K562 (cell line): ENCODE measurements at regions not wholly inside any gene's neighbourhood (a gene's known extent, or its start where the extent isn't known, plus 50 kb on each side); places are given as distances from the start of the nearest gene placed in this dataset.

Experiments
- ATAC-seq: fragments of 200-7000 bp; cut with Tn5 transposase; 3 replicates; pipeline ENCODE4 v1.9.1; 2020; ENCODE audit warnings: moderate library complexity
- BruUV-seq: library from RNA; stranded (reverse); fragments of 400-500 nt; replicated peaks from 2 replicates; lab custom pipeline; 2021; lab: Mats Ljungman, UMichigan
- CTCF ChIA-PET: fragments of 300-600 bp; formaldehyde crosslinking; extraction: SDS; loops from one replicate; lab custom pipeline; 2021; ENCODE audit warnings: low intra/inter-chr PET ratio; lab: Yijun Ruan, JAX
- POLR2A ChIA-PET: fragments of 300-600, 350-650 bp; sonication (Branson Sonifier 250); formaldehyde crosslinking; extraction: SDS; loops from one replicate; lab custom pipeline; 2021; ENCODE audit warnings: antibody characterized with exemption, inconsistent platforms; lab: Yijun Ruan, JAX
- DNase-seq, 4 experiments: peaks; one replicate each; pipeline versions ENCODE4 v3.0.0 to v3.0.0-alpha.2; 2011 to 2018; ENCODE audit warnings: low spot score in 3 of 4, mixed read lengths in 3 of 4; ENCODE audit errors: extremely low read depth in 1 of 4
- FAIRE-seq: peaks from 2 replicates; lab custom pipeline; 2011; peaks lifted over from hg19 to GRCh38; lab: Jason Lieb, UNC
- H2AFZ ChIP-seq: 2 replicates; pipeline ENCODE4 v1.6.0; 2011; ENCODE audit warnings: low read depth, low read length, control low read depth, inconsistent platforms
- H3K27ac ChIP-seq: fragments of 200-600 bp; 3 replicates; pipeline ENCODE4 v1.8.0; 2011; ENCODE audit warnings: low read depth, mild to moderate bottlenecking, control low read depth, inconsistent platforms, low read length, moderate library complexity, mixed read lengths; ENCODE audit errors: extremely low read depth
- H3K27me3 ChIP-seq, 2 experiments: fragments of 300-600 bp in 1 of 2; 2 replicates in 1 of 2; 3 replicates in 1 of 2; pipeline versions ENCODE4 v1.6.0 to v1.8.0; 2011; ENCODE audit warnings: inconsistent platforms in 2 of 2, low read length in 2 of 2, mild to moderate bottlenecking in 1 of 2, mixed read lengths in 1 of 2, moderate library complexity in 1 of 2; ENCODE audit not compliant: control insufficient read depth in 2 of 2, insufficient read depth in 2 of 2
- H3K36me3 ChIP-seq: fragments of 300-600 bp; 3 replicates; pipeline ENCODE4 v1.8.0; 2011; ENCODE audit warnings: mild to moderate bottlenecking, low read length, inconsistent platforms; ENCODE audit not compliant: control insufficient read depth, insufficient read depth
- H3K4me1 ChIP-seq, 2 experiments: fragments of 200-600 bp in 1 of 2; replicated peaks in 1 of 2; 2 replicates in 1 of 2; 3 replicates in 1 of 2; pipeline versions ENCODE4 v1.5.1 to v1.8.0; 2011; ENCODE audit warnings: inconsistent platforms in 2 of 2, low read length in 2 of 2, mild to moderate bottlenecking in 1 of 2, mixed read lengths in 1 of 2, moderate library complexity in 1 of 2; ENCODE audit not compliant: control insufficient read depth in 2 of 2, insufficient read depth in 2 of 2
- H3K4me2 ChIP-seq: 2 replicates; pipeline ENCODE4 v1.6.1; 2011; ENCODE audit warnings: low read length, control low read depth, inconsistent platforms, mixed read lengths; ENCODE audit not compliant: insufficient read depth
- H3K4me3 ChIP-seq: fragments of 200-600 bp; sonication (generic), shearing (Covaris generic); 2 replicates; pipeline ENCODE4 v1.5.1; 2016; ENCODE audit warnings: control low read depth, inconsistent platforms
- H3K79me2 ChIP-seq: fragments of 200-600 bp; 3 replicates; pipeline ENCODE4 v1.8.0; 2011; ENCODE audit warnings: low read length, inconsistent platforms; ENCODE audit not compliant: control insufficient read depth, insufficient read depth
- H3K9ac ChIP-seq, 2 experiments: 2 replicates each; pipeline versions ENCODE4 v1.6.0 to v1.6.1; 2011; ENCODE audit warnings: low read depth in 2 of 2, low read length in 2 of 2, control low read depth in 1 of 2, inconsistent platforms in 1 of 2, mild to moderate bottlenecking in 1 of 2, mixed read lengths in 1 of 2; ENCODE audit not compliant: insufficient read depth in 1 of 2
- H3K9me1 ChIP-seq: one replicate; pipeline ENCODE4 v1.6.0; 2011; ENCODE audit warnings: inconsistent platforms, mild to moderate bottlenecking, low read length, moderate library complexity; ENCODE audit not compliant: control insufficient read depth, insufficient read depth
- H3K9me3 ChIP-seq: replicated peaks from 2 replicates; pipeline ENCODE4 v1.5.1; 2011; ENCODE audit warnings: low read depth, low read length, inconsistent platforms; ENCODE audit not compliant: control insufficient read depth, insufficient read depth
- H4K20me1 ChIP-seq: replicated peaks from 2 replicates; pipeline ENCODE4 v1.6.1; 2011; ENCODE audit warnings: low read length, inconsistent platforms, mixed read lengths; ENCODE audit not compliant: control insufficient read depth, insufficient read depth
- CHD1 ChIP-seq: fragments of 200-600 bp; sonication (generic); IDR thresholded peaks from one replicate; pipeline ENCODE4 v1.6.1; 2012; ENCODE audit warnings: mild to moderate bottlenecking, moderate library complexity, low read length, inconsistent platforms
- ILK ChIP-seq: fragments of 450-650 bp; IDR thresholded peaks from 2 replicates; pipeline ENCODE4 v1.6.1; 2016; ENCODE audit warnings: missing genetic modification characterization, low read depth, mild to moderate bottlenecking, missing compliant biosample characterization, moderate library complexity, borderline replicate concordance
- LEF1 ChIP-seq: fragments of 450-650 bp; IDR thresholded peaks from 2 replicates; pipeline ENCODE4 v1.6.1; 2016; ENCODE audit warnings: mild to moderate bottlenecking
- MTA3 ChIP-seq: fragments of 450-650 bp; formaldehyde crosslinking; IDR thresholded peaks from 2 replicates; pipeline ENCODE4 v1.6.1; 2017; ENCODE audit warnings: mild to moderate bottlenecking, borderline replicate concordance
- PHB ChIP-seq: fragments of 250-450 bp; sonication (Bioruptor Pico); IDR thresholded peaks from 2 replicates; pipeline ENCODE4 v1.5.0; 2021
- POLR3G ChIP-seq: IDR thresholded peaks from 2 replicates; pipeline ENCODE4 v1.6.1; 2011; ENCODE audit not compliant: insufficient read length, insufficient replicate concordance; ENCODE audit errors: extremely low read depth
- RERE ChIP-seq: sonication (generic); formaldehyde crosslinking; IDR thresholded peaks from 2 replicates; pipeline ENCODE4 v1.8.0; 2023; ENCODE audit warnings: missing genetic modification reagents, mild to moderate bottlenecking, borderline replicate concordance
- SAP30 ChIP-seq: fragments of 200-600 bp; sonication (generic); IDR thresholded peaks from 2 replicates; pipeline ENCODE4 v1.6.1; 2012; ENCODE audit warnings: borderline replicate concordance, low read depth, mild to moderate bottlenecking, moderate library complexity, low read length, control low read depth, inconsistent platforms; ENCODE audit not compliant: insufficient read depth, poor library complexity, severe bottlenecking
- SIN3B ChIP-seq: fragments of 450-650 bp; IDR thresholded peaks from 2 replicates; pipeline ENCODE4 v1.6.1; 2017; ENCODE audit warnings: low read depth, mild to moderate bottlenecking, moderate library complexity
- SMAD3 ChIP-seq: fragments of 450-650 bp; formaldehyde crosslinking; conservative IDR thresholded peaks from 2 replicates; pipeline ENCODE4 v1.4.0; 2020; ENCODE audit warnings: mild to moderate bottlenecking
- SNAPC5 ChIP-seq: fragments of 250-450 bp; sonication (Bioruptor Pico); IDR thresholded peaks from 2 replicates; pipeline ENCODE4 v1.8.0; 2021; ENCODE audit warnings: moderate library complexity, mild to moderate bottlenecking, inconsistent platforms
- TARDBP ChIP-seq: fragments of 450-650 bp; IDR thresholded peaks from 2 replicates; pipeline ENCODE4 v1.6.1; 2016
- THRB ChIP-seq: fragments of 450-650 bp; formaldehyde crosslinking; conservative IDR thresholded peaks from 2 replicates; pipeline ENCODE4 v1.4.0; 2022; ENCODE audit warnings: mild to moderate bottlenecking, missing genetic modification characterization
- USF2 ChIP-seq: sonication (generic); formaldehyde crosslinking; IDR thresholded peaks from 2 replicates; pipeline ENCODE4 v1.5.0; 2020; ENCODE audit warnings: missing genetic modification reagents
- ZNF174 ChIP-seq: fragments of 250-450 bp; sonication (Bioruptor Pico); IDR thresholded peaks from 2 replicates; pipeline ENCODE4 v1.4.0; 2020; ENCODE audit warnings: mild to moderate bottlenecking
- ZNF263 ChIP-seq: sonication (generic); formaldehyde crosslinking; IDR thresholded peaks from 2 replicates; pipeline ENCODE4 v1.8.0; 2022; ENCODE audit warnings: mild to moderate bottlenecking, missing genetic modification reagents, borderline replicate concordance
- in situ Hi-C: fragments of 300-500 bp; cut with MboI; formaldehyde crosslinking; loops from 4 replicates; pipeline ENCODE4 v1.15.0; 2018; ENCODE audit warnings: inconsistent platforms, mixed read lengths
- intact Hi-C: fragments of 100-400 bp; cut with micrococcal nuclease; formaldehyde crosslinking; loops from 2 replicates; pipeline ENCODE4 v1.14.2; 2022

- no peak for TF ChIP-seq SIN3B
- TF ChIP-seq PHB (CRISPR knock-in tag): no peak
- TF ChIP-seq LEF1: no peak
- TF ChIP-seq USF2: no peak
- TF ChIP-seq POLR3G: no peak
- no peak for TF ChIP-seq SNAPC5 (CRISPR knock-in tag)
- TF ChIP-seq RERE: no peak
- no peak for TF ChIP-seq SMAD3 (CRISPR knock-in tag)
- no peak for TF ChIP-seq MTA3
- TF ChIP-seq ILK (tag): no peak
- no peak for TF ChIP-seq SAP30
- no peak for TF ChIP-seq THRB
- TF ChIP-seq CHD1: no peak
- no peak for TF ChIP-seq ZNF174 (CRISPR knock-in tag)
- TF ChIP-seq TARDBP: no peak
- TF ChIP-seq ZNF263 (CRISPR knock-in tag): no peak
- H3K79me2 ChIP-seq: no peaks in the 10 kb centered on the region
- H3K27ac ChIP-seq: no peak overlapping the region
- in situ Hi-C loops (no loop called here), intact Hi-C loops (no loop called here)
- no TSS peak for BruUV-seq
- H3K9ac ChIP-seq: no peak overlapping the region
- DNase-seq: no peak
- ChIA-PET POLR2A (no interaction called here), CTCF (no interaction called here)
- H3K27me3 ChIP-seq: no peaks in the 10 kb centered on the region
- H3K4me1 ChIP-seq: no peaks in the 10 kb centered on the region
- no peaks in the 10 kb centered on the region for H3K36me3 ChIP-seq
- H4K20me1 ChIP-seq: no peaks in the 10 kb centered on the region
- H2AFZ ChIP-seq: no peak overlapping the region
- ATAC-seq: no peak
- no peaks in the 10 kb centered on the region for H3K9me1 ChIP-seq
- no peak for FAIRE-seq
- no peaks in the 10 kb centered on the region for H3K9me3 ChIP-seq
- H3K4me2 ChIP-seq: no peak overlapping the region
- H3K4me3 ChIP-seq: no peak overlapping the region
Observed at GRCh38 chr11:91230647-91231046, 994.0 kb upstream of the FAT3 start.
